Neuron (in vitro differentiated cells): ENCODE measurements at regions not wholly inside any gene's neighbourhood (a gene's known extent, or its start where the extent isn't known, plus 50 kb on each side); places are given as distances from the start of the nearest gene placed in this dataset.
A peak's percentile ranks its signal among the peaks of the same experiment; 100 is the strongest.
"Not testable (repeated sequence)": the region's sequence is repeated elsewhere in the genome, so short reads cannot be mapped to it uniquely, and the experiment has no call there.

Experiments
- H2AFZ ChIP-seq: one replicate; pipeline ENCODE4 v1.6.1; 2013; ENCODE audit warnings: low read depth, mild to moderate bottlenecking, inconsistent platforms, low read length, moderate library complexity
- H3K27me3 ChIP-seq: one replicate; pipeline ENCODE4 v1.6.1; 2013; ENCODE audit warnings: low read length; ENCODE audit not compliant: insufficient read depth
- H3K36me3 ChIP-seq: one replicate; pipeline ENCODE4 v1.6.1; 2013; ENCODE audit warnings: low read length; ENCODE audit not compliant: insufficient read depth
- H3K4me1 ChIP-seq: one replicate; pipeline ENCODE4 v1.6.1; 2013; ENCODE audit warnings: low read length; ENCODE audit not compliant: insufficient read depth
- H3K4me3 ChIP-seq: 2 replicates; pipeline ENCODE4 v1.5.1; 2013; ENCODE audit warnings: mild to moderate bottlenecking, low read length, moderate library complexity
- H3K9me3 ChIP-seq: one replicate; pipeline ENCODE4 v1.6.1; 2013; ENCODE audit warnings: low read length

GRCh38 chr1:194014014-194014413 lies 827.6 kb upstream of the B3GALT2 start:
- Histone ChIP-seq H3K4me3 (no peak overlapping the region), H2AFZ (no peak overlapping the region), H3K4me1 (no peaks in the 10 kb centered on the region)

GRCh38 chr1:194013561-194013960 lies 827.1 kb upstream of the B3GALT2 start:
- H2AFZ ChIP-seq, result no peak overlapping the region

More at GRCh38 chr1:194014014-194014413, 827.6 kb upstream of the B3GALT2 start:
- H3K27me3 ChIP-seq, result no peaks in the 10 kb centered on the region
- H3K36me3 ChIP-seq, result no peaks in the 10 kb centered on the region
- peaks cover 3% of the 10 kb centered on the region for H3K9me3 ChIP-seq

DNA sequence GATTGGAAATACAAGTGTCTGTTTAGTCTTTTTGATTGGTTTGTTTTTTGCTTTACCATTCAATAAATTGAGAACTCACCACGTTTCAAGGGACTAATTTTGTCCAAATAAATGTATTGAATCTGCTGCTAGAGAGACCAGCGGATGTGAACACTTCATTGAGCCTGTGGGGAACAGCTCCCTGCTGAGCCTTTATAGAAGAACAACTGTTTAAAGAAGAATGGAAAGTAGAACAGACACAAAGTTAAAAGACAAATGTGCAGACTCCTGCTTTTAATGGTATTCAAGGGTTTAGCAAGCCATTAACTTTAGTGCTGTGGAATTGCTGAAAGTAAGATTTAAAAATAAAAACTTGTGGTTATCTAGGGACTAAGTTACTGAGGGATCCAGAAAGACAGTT lies 817.7 kb upstream of the B3GALT2 start:
- H3K9me3 ChIP-seq, result no peaks in the 10 kb centered on the region
- H3K4me1 ChIP-seq, result peaks cover 21% of the 10 kb centered on the region
- H3K4me3 ChIP-seq, result no peak overlapping the region
- H2AFZ ChIP-seq, result peak overlapping the region; percentile 89
- H3K36me3 ChIP-seq, result no peaks in the 10 kb centered on the region
- H3K27me3 ChIP-seq, result no peaks in the 10 kb centered on the region

More at GRCh38 chr1:194013561-194013960, 827.1 kb upstream of the B3GALT2 start:
- Histone ChIP-seq H3K4me1 (no peaks in the 10 kb centered on the region), H3K36me3 (no peaks in the 10 kb centered on the region), H3K4me3 (no peak overlapping the region), H3K27me3 (no peaks in the 10 kb centered on the region), H3K9me3 (peaks cover 3% of the 10 kb centered on the region)

GRCh38 chr1:194001726-194002350 lies 815.4 kb upstream of the B3GALT2 start:
- peaks cover 22% of the 10 kb centered on the region for H3K4me1 ChIP-seq
- H3K27me3 ChIP-seq, H3K36me3 ChIP-seq, H3K9me3 ChIP-seq, H3K4me3 ChIP-seq, H2AFZ ChIP-seq: not testable (repeated sequence)

DNA sequence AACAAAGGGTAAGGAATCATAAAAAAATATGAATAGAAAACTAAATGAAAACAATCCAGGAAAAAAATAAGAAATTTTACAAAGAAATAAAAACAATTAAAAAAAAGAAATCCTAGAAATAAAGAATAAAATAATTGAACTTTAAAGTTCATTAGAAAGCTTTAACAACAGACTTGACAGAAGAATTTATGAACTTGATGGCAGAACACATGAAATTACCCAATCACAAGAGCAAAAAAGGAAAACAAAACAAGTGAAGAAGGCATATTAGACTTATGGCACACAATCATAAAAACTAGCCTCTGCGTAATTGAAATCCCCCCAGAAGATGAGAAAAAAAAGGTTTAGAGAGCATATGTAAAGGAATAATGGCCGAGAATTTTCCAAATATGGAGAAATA lies 802.5 kb upstream of the B3GALT2 start:
- Histone ChIP-seq H3K9me3 (peaks cover 5% of the 10 kb centered on the region), H3K4me1 (no peaks in the 10 kb centered on the region), H3K27me3 (no peaks in the 10 kb centered on the region)

DNA sequence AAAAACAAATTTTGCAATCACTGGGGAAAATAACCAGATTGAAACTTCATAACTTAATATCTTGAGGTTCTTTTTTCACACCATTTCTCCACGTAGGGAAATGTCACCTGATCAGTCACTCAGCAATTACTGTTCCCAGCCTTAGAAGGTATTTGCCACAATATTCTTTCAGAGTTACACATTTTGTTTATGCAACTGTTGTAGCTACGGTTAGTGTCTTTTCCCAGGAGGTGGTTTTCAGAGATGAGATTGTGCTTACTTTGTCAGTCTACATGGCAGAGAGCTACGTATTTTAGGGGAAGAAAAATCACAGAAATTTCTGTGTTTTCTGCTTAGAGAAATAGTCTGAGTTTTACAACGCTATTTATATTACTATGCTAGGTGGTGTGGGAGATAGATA lies 792.8 kb upstream of the B3GALT2 start:
- Histone ChIP-seq H3K27me3 (no peaks in the 10 kb centered on the region), H3K4me1 (peaks cover 3% of the 10 kb centered on the region), H2AFZ (no peak overlapping the region), H3K9me3 (no peaks in the 10 kb centered on the region), H3K4me3 (no peak overlapping the region), H3K36me3 (no peaks in the 10 kb centered on the region)

More for the DNA sequence above, 802.5 kb upstream of the B3GALT2 start:
- H3K36me3 ChIP-seq, result no peaks in the 10 kb centered on the region
- H2AFZ ChIP-seq, result no peak overlapping the region
- H3K4me3 ChIP-seq, result no peak overlapping the region

GRCh38 chr1:193974286-193974798 lies 787.9 kb upstream of the B3GALT2 start:
- Histone ChIP-seq H3K27me3 (no peaks in the 10 kb centered on the region), H3K4me3 (no peak overlapping the region), H3K36me3 (no peaks in the 10 kb centered on the region), H3K4me1 (peaks cover 3% of the 10 kb centered on the region), H2AFZ (no peak overlapping the region), H3K9me3 (no peaks in the 10 kb centered on the region)

GRCh38 chr1:193973428-193973827 lies 787.0 kb upstream of the B3GALT2 start:
- H3K27me3 ChIP-seq, result no peaks in the 10 kb centered on the region
- no peak overlapping the region for H3K4me3 ChIP-seq
- no peak overlapping the region for H2AFZ ChIP-seq
- H3K36me3 ChIP-seq, result no peaks in the 10 kb centered on the region
- H3K9me3 ChIP-seq, result no peaks in the 10 kb centered on the region
- H3K4me1 ChIP-seq, result no peaks in the 10 kb centered on the region

DNA sequence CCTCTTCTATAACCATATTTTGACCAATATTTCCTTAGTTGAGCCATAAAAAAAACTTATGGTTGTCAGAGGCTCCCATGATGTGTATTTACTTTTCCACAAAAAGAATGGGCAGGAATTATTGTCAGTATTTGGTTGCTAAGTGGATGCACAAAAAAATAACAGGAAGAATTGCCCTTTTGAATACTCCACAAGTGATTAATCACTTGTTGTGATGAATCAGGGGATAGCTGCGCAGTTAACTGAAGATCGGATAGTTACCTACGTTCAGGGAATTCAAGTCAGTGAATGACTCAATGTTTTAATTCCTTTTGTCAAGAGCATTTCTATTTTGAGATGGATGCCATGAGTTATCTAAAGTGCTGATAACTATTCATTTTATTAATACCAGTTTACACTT lies 785.2 kb upstream of the B3GALT2 start:
- Histone ChIP-seq H3K4me1 (no peaks in the 10 kb centered on the region), H3K27me3 (no peaks in the 10 kb centered on the region), H3K9me3 (no peaks in the 10 kb centered on the region), H3K36me3 (no peaks in the 10 kb centered on the region), H3K4me3 (no peak overlapping the region), H2AFZ (no peak overlapping the region)

DNA sequence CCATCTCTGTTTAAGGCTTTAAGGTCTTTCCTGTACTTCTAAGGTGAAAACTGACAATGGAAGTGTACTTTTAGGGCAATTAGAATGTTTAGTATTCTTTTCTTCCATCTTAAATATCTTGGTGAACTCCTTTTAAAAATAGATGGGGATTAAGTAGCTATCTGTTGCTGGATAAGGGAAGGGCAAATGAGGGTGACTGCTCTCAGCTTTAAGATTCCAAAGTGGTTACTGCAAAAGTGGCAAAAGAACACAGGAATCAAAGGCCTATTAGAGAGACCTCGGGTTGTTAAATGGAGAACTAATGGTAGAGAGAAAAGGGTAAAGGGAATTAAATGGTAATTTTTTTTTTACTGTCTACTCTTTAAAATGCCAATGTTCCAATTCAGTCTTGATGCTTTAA lies 774.1 kb upstream of the B3GALT2 start:
- no peak overlapping the region for H3K4me3 ChIP-seq
- H2AFZ ChIP-seq, result peak overlapping the region; percentile 82
- H3K36me3 ChIP-seq, result no peaks in the 10 kb centered on the region
- H3K27me3 ChIP-seq, result no peaks in the 10 kb centered on the region
- peaks cover 5% of the 10 kb centered on the region for H3K4me1 ChIP-seq
- no peaks in the 10 kb centered on the region for H3K9me3 ChIP-seq

DNA sequence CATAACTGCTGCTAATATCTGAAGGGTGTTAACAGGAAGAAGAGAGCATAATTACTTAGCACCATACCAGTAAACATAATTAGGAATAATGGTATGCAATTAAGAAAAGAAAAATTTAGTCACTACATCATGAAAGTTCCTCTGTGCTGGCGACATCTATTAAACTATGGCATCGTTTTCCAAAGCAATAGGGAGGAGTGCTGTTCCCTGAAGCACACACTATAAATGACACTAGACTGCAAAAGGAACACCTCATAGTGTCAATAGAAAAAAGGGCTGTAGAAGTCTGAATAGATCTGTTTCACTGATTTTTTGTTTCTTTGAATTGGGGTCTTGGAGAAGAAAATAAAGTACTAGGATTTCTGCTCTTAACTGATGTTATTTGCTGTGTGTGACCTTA lies 773.6 kb upstream of the B3GALT2 start:
- Histone ChIP-seq H3K27me3 (no peaks in the 10 kb centered on the region), H3K36me3 (no peaks in the 10 kb centered on the region), H3K4me3 (no peak overlapping the region), H3K9me3 (no peaks in the 10 kb centered on the region), H3K4me1 (peaks cover 5% of the 10 kb centered on the region), H2AFZ (peak overlapping the region; percentile 82)

GRCh38 chr1:193957556-193958095 lies 771.2 kb upstream of the B3GALT2 start:
- Histone ChIP-seq H3K36me3 (no peaks in the 10 kb centered on the region), H3K9me3 (no peaks in the 10 kb centered on the region), H3K4me1 (peaks cover 5% of the 10 kb centered on the region), H3K27me3 (no peaks in the 10 kb centered on the region), H2AFZ (no peak overlapping the region), H3K4me3 (no peak overlapping the region)

DNA sequence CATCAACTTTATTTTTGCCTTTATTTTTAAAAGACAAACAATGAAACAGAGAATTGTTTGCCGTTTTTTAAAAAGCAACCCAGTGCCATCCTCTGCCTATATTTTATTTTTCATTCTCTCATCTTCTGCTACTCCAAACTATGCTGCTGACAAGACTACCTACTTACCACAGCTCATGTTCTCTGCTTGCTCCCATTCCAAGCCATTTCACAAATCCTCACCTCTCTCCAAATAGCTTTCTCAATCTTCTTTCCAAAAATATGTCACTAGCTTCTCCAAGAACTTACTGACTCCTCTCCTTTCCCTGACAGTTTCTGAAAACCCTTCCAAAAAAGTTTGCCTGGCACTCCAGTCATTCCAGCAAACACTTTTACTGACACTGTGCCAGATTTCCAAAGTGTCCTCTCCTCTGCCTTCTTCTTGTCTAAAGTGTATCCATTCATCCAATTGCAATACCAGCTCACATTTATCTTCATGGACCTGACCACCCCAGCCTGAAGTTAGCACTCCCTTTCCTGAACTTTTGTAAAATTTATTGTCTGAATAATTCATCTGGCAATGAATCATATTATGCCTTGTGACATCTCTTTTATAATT lies 766.5 kb upstream of the B3GALT2 start:
- Histone ChIP-seq H3K4me1 (no peaks in the 10 kb centered on the region), H2AFZ (no peak overlapping the region), H3K36me3 (no peaks in the 10 kb centered on the region), H3K4me3 (no peak overlapping the region), H3K9me3 (no peaks in the 10 kb centered on the region), H3K27me3 (no peaks in the 10 kb centered on the region)
